K562 (cell line): ENCODE measurements at regions not wholly inside any gene's neighbourhood (a gene's known extent, or its start where the extent isn't known, plus 50 kb on each side); places are given as distances from the start of the nearest gene placed in this dataset.

Experiments used
- ATAC-seq: fragments of 200-7000 bp; cut with Tn5 transposase; 3 replicates; pipeline ENCODE4 v1.9.1; 2020; ENCODE audit warnings: moderate library complexity
- BruUV-seq: library from RNA; stranded (reverse); fragments of 400-500 nt; replicated peaks from 2 replicates; lab custom pipeline; 2021; lab: Mats Ljungman, UMichigan
- CTCF ChIA-PET: fragments of 300-600 bp; formaldehyde crosslinking; extraction: SDS; loops from one replicate; lab custom pipeline; 2021; ENCODE audit warnings: low intra/inter-chr PET ratio; lab: Yijun Ruan, JAX
- POLR2A ChIA-PET: fragments of 300-600, 350-650 bp; sonication (Branson Sonifier 250); formaldehyde crosslinking; extraction: SDS; loops from one replicate; lab custom pipeline; 2021; ENCODE audit warnings: antibody characterized with exemption, inconsistent platforms; lab: Yijun Ruan, JAX
- DNase-seq, 4 experiments: peaks; one replicate each; pipeline versions ENCODE4 v3.0.0 to v3.0.0-alpha.2; 2011 to 2018; ENCODE audit warnings: low spot score in 3 of 4, mixed read lengths in 3 of 4; ENCODE audit errors: extremely low read depth in 1 of 4
- FAIRE-seq: peaks from 2 replicates; lab custom pipeline; 2011; peaks lifted over from hg19 to GRCh38; lab: Jason Lieb, UNC
- H2AFZ ChIP-seq: 2 replicates; pipeline ENCODE4 v1.6.0; 2011; ENCODE audit warnings: low read depth, low read length, control low read depth, inconsistent platforms
- H3K27ac ChIP-seq: fragments of 200-600 bp; 3 replicates; pipeline ENCODE4 v1.8.0; 2011; ENCODE audit warnings: low read depth, mild to moderate bottlenecking, control low read depth, inconsistent platforms, low read length, moderate library complexity, mixed read lengths; ENCODE audit errors: extremely low read depth
- H3K27me3 ChIP-seq, 2 experiments: fragments of 300-600 bp in 1 of 2; 2 replicates in 1 of 2; 3 replicates in 1 of 2; pipeline versions ENCODE4 v1.6.0 to v1.8.0; 2011; ENCODE audit warnings: inconsistent platforms in 2 of 2, low read length in 2 of 2, mild to moderate bottlenecking in 1 of 2, mixed read lengths in 1 of 2, moderate library complexity in 1 of 2; ENCODE audit not compliant: control insufficient read depth in 2 of 2, insufficient read depth in 2 of 2
- H3K36me3 ChIP-seq: fragments of 300-600 bp; 3 replicates; pipeline ENCODE4 v1.8.0; 2011; ENCODE audit warnings: mild to moderate bottlenecking, low read length, inconsistent platforms; ENCODE audit not compliant: control insufficient read depth, insufficient read depth
- H3K4me1 ChIP-seq, 2 experiments: fragments of 200-600 bp in 1 of 2; replicated peaks in 1 of 2; 2 replicates in 1 of 2; 3 replicates in 1 of 2; pipeline versions ENCODE4 v1.5.1 to v1.8.0; 2011; ENCODE audit warnings: inconsistent platforms in 2 of 2, low read length in 2 of 2, mild to moderate bottlenecking in 1 of 2, mixed read lengths in 1 of 2, moderate library complexity in 1 of 2; ENCODE audit not compliant: control insufficient read depth in 2 of 2, insufficient read depth in 2 of 2
- H3K4me2 ChIP-seq: 2 replicates; pipeline ENCODE4 v1.6.1; 2011; ENCODE audit warnings: low read length, control low read depth, inconsistent platforms, mixed read lengths; ENCODE audit not compliant: insufficient read depth
- H3K4me3 ChIP-seq: fragments of 200-600 bp; sonication (generic), shearing (Covaris generic); 2 replicates; pipeline ENCODE4 v1.5.1; 2016; ENCODE audit warnings: control low read depth, inconsistent platforms
- H3K79me2 ChIP-seq: fragments of 200-600 bp; 3 replicates; pipeline ENCODE4 v1.8.0; 2011; ENCODE audit warnings: low read length, inconsistent platforms; ENCODE audit not compliant: control insufficient read depth, insufficient read depth
- H3K9ac ChIP-seq, 2 experiments: 2 replicates each; pipeline versions ENCODE4 v1.6.0 to v1.6.1; 2011; ENCODE audit warnings: low read depth in 2 of 2, low read length in 2 of 2, control low read depth in 1 of 2, inconsistent platforms in 1 of 2, mild to moderate bottlenecking in 1 of 2, mixed read lengths in 1 of 2; ENCODE audit not compliant: insufficient read depth in 1 of 2
- H3K9me1 ChIP-seq: one replicate; pipeline ENCODE4 v1.6.0; 2011; ENCODE audit warnings: inconsistent platforms, mild to moderate bottlenecking, low read length, moderate library complexity; ENCODE audit not compliant: control insufficient read depth, insufficient read depth
- H3K9me3 ChIP-seq: replicated peaks from 2 replicates; pipeline ENCODE4 v1.5.1; 2011; ENCODE audit warnings: low read depth, low read length, inconsistent platforms; ENCODE audit not compliant: control insufficient read depth, insufficient read depth
- H4K20me1 ChIP-seq: replicated peaks from 2 replicates; pipeline ENCODE4 v1.6.1; 2011; ENCODE audit warnings: low read length, inconsistent platforms, mixed read lengths; ENCODE audit not compliant: control insufficient read depth, insufficient read depth
- CBX1 ChIP-seq: sonication (generic); IDR thresholded peaks from 2 replicates; pipeline ENCODE4 v1.6.1; 2016; ENCODE audit warnings: antibody characterized with exemption, low read depth, mild to moderate bottlenecking
- CTBP1 ChIP-seq: fragments of 450-650 bp; IDR thresholded peaks from 2 replicates; pipeline ENCODE4 v1.6.1; 2016; ENCODE audit warnings: borderline replicate concordance
- HCFC1 ChIP-seq: IDR thresholded peaks from 2 replicates; pipeline ENCODE4 v1.6.1; 2012; ENCODE audit warnings: low read depth, low read length, improper control_type of control experiment
- JUN ChIP-seq, 2 experiments: sonication (generic) in 1 of 2; formaldehyde crosslinking in 1 of 2; IDR thresholded peaks; 2 replicates each; pipeline versions ENCODE4 v1.6.1 to v1.8.0; 2012 to 2022; ENCODE audit warnings: borderline replicate concordance in 2 of 2, mild to moderate bottlenecking in 2 of 2, improper control_type of control experiment in 1 of 2, low read depth in 1 of 2, low read length in 1 of 2, missing genetic modification reagents in 1 of 2
- NCOA6 ChIP-seq: fragments of 450-650 bp; IDR thresholded peaks from 2 replicates; pipeline ENCODE4 v1.6.1; 2017; ENCODE audit warnings: mild to moderate bottlenecking
- NEUROD1 ChIP-seq: fragments of 150-350 bp; IDR thresholded peaks from 2 replicates; pipeline ENCODE4 v1.6.1; 2014; ENCODE audit warnings: borderline replicate concordance, low read length, low read depth; ENCODE audit not compliant: partially characterized antibody
- NR1H2 ChIP-seq: sonication (generic); formaldehyde crosslinking; IDR thresholded peaks from 2 replicates; pipeline ENCODE4 v1.4.0; 2020; ENCODE audit warnings: mild to moderate bottlenecking, missing genetic modification reagents
- POLR2G ChIP-seq: fragments of 200-400 bp; formaldehyde crosslinking; IDR thresholded peaks from 2 replicates; pipeline ENCODE4 v1.6.1; 2017; ENCODE audit warnings: low read depth, mild to moderate bottlenecking, antibody characterized with exemption, low read length, moderate library complexity
- PTRF ChIP-seq: fragments of 450-650 bp; IDR thresholded peaks from 2 replicates; pipeline ENCODE4 v1.6.1; 2016; ENCODE audit warnings: mild to moderate bottlenecking, missing genetic modification characterization, missing compliant biosample characterization
- TCFL5 ChIP-seq: fragments of 250-450 bp; sonication (Bioruptor Pico); conservative IDR thresholded peaks from 2 replicates; pipeline ENCODE4 v1.6.1; 2021; ENCODE audit warnings: mild to moderate bottlenecking, moderate library complexity, matching md5 sums
- ZFP36 ChIP-seq: fragments of 150-350 bp; IDR thresholded peaks from 2 replicates; pipeline ENCODE4 v1.6.1; 2018; ENCODE audit warnings: low read length, low read depth; ENCODE audit not compliant: partially characterized antibody
- ZNF263 ChIP-seq: sonication (generic); formaldehyde crosslinking; IDR thresholded peaks from 2 replicates; pipeline ENCODE4 v1.8.0; 2022; ENCODE audit warnings: mild to moderate bottlenecking, missing genetic modification reagents, borderline replicate concordance
- ZNF76 ChIP-seq: fragments of 250-450 bp; sonication (Bioruptor Pico); IDR thresholded peaks from 2 replicates; pipeline ENCODE4 v1.4.0; 2020; ENCODE audit warnings: mild to moderate bottlenecking, moderate library complexity, borderline replicate concordance
- in situ Hi-C: fragments of 300-500 bp; cut with MboI; formaldehyde crosslinking; loops from 4 replicates; pipeline ENCODE4 v1.15.0; 2018; ENCODE audit warnings: inconsistent platforms, mixed read lengths
- intact Hi-C: fragments of 100-400 bp; cut with micrococcal nuclease; formaldehyde crosslinking; loops from 2 replicates; pipeline ENCODE4 v1.14.2; 2022
- TF ChIP-seq, protein P1 (sequence below), 2 experiments: IDR thresholded peaks in 1 of 2; conservative IDR thresholded peaks in 1 of 2; 2 replicates each; pipeline ENCODE4 v1.6.1; 2016; ENCODE audit warnings: low read depth in 2 of 2, mild to moderate bottlenecking in 1 of 2, missing compliant biosample characterization in 1 of 2, missing genetic modification characterization in 1 of 2, moderate library complexity in 1 of 2

DNA sequence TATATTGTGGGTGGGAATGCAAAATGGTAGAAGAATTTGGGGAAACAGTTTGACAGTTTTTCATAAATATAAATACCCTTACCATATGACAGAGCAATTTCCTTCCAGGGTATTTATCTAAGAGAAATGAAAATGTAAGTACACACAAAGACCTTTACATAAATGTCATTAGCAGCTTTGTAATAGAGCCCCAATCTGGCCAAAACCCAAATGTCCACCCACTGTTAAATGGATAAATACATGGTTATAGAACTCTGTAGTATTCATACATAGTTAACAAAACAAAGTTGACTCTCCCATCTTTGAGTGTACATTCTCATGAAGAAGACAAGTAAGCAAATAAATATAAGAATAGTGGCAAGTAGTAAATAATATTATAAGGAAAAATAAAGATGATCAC lies 514.8 kb upstream of the NOX3 start:
- H3K9ac ChIP-seq: no peak overlapping the region
- no peaks in the 10 kb centered on the region for H3K36me3 ChIP-seq
- ATAC-seq: no peak
- no peaks in the 10 kb centered on the region for H3K79me2 ChIP-seq
- H4K20me1 ChIP-seq: no peaks in the 10 kb centered on the region
- no peaks in the 10 kb centered on the region for H3K27me3 ChIP-seq
- H3K4me1 ChIP-seq: no peaks in the 10 kb centered on the region
- H3K9me3 ChIP-seq: no peaks in the 10 kb centered on the region
- in situ Hi-C loops: no loop called here
- ChIA-PET CTCF (no interaction called here), POLR2A (no interaction called here)
- intact Hi-C loops: no loop called here
- no peak overlapping the region for H3K4me3 ChIP-seq
- no peak overlapping the region for H3K4me2 ChIP-seq
- H3K27ac ChIP-seq: no peak overlapping the region
- FAIRE-seq: no peak
- no TSS peak for BruUV-seq
- H2AFZ ChIP-seq: no peak overlapping the region
- TF ChIP-seq NEUROD1: no peak
- TF ChIP-seq ZNF263 (CRISPR knock-in tag): no peak
- TF ChIP-seq CTBP1: no peak
- no peak for TF ChIP-seq ZFP36
- TF ChIP-seq, protein P1, sequence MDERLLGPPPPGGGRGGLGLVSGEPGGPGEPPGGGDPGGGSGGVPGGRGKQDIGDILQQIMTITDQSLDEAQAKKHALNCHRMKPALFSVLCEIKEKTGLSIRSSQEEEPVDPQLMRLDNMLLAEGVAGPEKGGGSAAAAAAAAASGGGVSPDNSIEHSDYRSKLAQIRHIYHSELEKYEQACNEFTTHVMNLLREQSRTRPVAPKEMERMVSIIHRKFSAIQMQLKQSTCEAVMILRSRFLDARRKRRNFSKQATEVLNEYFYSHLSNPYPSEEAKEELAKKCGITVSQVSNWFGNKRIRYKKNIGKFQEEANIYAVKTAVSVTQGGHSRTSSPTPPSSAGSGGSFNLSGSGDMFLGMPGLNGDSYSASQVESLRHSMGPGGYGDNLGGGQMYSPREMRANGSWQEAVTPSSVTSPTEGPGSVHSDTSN (CRISPR knock-in tag; IDR thresholded peaks at IDR 0.05; ENCODE audit: low read depth): no peak
- TF ChIP-seq, protein P1 (tag; conservative IDR thresholded peaks at IDR 0.05; ENCODE audit: low read depth): no peak
- no peak for TF ChIP-seq TCFL5
- TF ChIP-seq NR1H2 (CRISPR knock-in tag): no peak
- no peak for TF ChIP-seq PTRF (tag)
- no peak for TF ChIP-seq CBX1
- no peak for TF ChIP-seq POLR2G
- TF ChIP-seq ZNF76 (CRISPR knock-in tag): no peak
- TF ChIP-seq HCFC1: no peak
- TF ChIP-seq JUN (IDR thresholded peaks at IDR 0.05; ENCODE audit: borderline replicate concordance, low read depth, low read length): no peak
- TF ChIP-seq JUN (CRISPR knock-in tag; IDR thresholded peaks at IDR 0.05; ENCODE audit: borderline replicate concordance): no peak
- no peak for TF ChIP-seq NCOA6
- no peaks in the 10 kb centered on the region for H3K9me1 ChIP-seq
- no peak for DNase-seq
